K562 (cell line): ENCODE measurements at regions not wholly inside any gene's neighbourhood (a gene's known extent, or its start where the extent isn't known, plus 50 kb on each side); places are given as distances from the start of the nearest gene placed in this dataset.

Source experiments
- ATAC-seq: fragments of 200-7000 bp; cut with Tn5 transposase; 3 replicates; pipeline ENCODE4 v1.9.1; 2020; ENCODE audit warnings: moderate library complexity
- BruUV-seq: library from RNA; stranded (reverse); fragments of 400-500 nt; replicated peaks from 2 replicates; lab custom pipeline; 2021; lab: Mats Ljungman, UMichigan
- CTCF ChIA-PET: fragments of 300-600 bp; formaldehyde crosslinking; extraction: SDS; loops from one replicate; lab custom pipeline; 2021; ENCODE audit warnings: low intra/inter-chr PET ratio; lab: Yijun Ruan, JAX
- POLR2A ChIA-PET: fragments of 300-600, 350-650 bp; sonication (Branson Sonifier 250); formaldehyde crosslinking; extraction: SDS; loops from one replicate; lab custom pipeline; 2021; ENCODE audit warnings: antibody characterized with exemption, inconsistent platforms; lab: Yijun Ruan, JAX
- DNase-seq, 4 experiments: peaks; one replicate each; pipeline versions ENCODE4 v3.0.0 to v3.0.0-alpha.2; 2011 to 2018; ENCODE audit warnings: low spot score in 3 of 4, mixed read lengths in 3 of 4; ENCODE audit errors: extremely low read depth in 1 of 4
- FAIRE-seq: peaks from 2 replicates; lab custom pipeline; 2011; peaks lifted over from hg19 to GRCh38; lab: Jason Lieb, UNC
- H2AFZ ChIP-seq: 2 replicates; pipeline ENCODE4 v1.6.0; 2011; ENCODE audit warnings: low read depth, low read length, control low read depth, inconsistent platforms
- H3K27ac ChIP-seq: fragments of 200-600 bp; 3 replicates; pipeline ENCODE4 v1.8.0; 2011; ENCODE audit warnings: low read depth, mild to moderate bottlenecking, control low read depth, inconsistent platforms, low read length, moderate library complexity, mixed read lengths; ENCODE audit errors: extremely low read depth
- H3K27me3 ChIP-seq, 2 experiments: fragments of 300-600 bp in 1 of 2; 2 replicates in 1 of 2; 3 replicates in 1 of 2; pipeline versions ENCODE4 v1.6.0 to v1.8.0; 2011; ENCODE audit warnings: inconsistent platforms in 2 of 2, low read length in 2 of 2, mild to moderate bottlenecking in 1 of 2, mixed read lengths in 1 of 2, moderate library complexity in 1 of 2; ENCODE audit not compliant: control insufficient read depth in 2 of 2, insufficient read depth in 2 of 2
- H3K36me3 ChIP-seq: fragments of 300-600 bp; 3 replicates; pipeline ENCODE4 v1.8.0; 2011; ENCODE audit warnings: mild to moderate bottlenecking, low read length, inconsistent platforms; ENCODE audit not compliant: control insufficient read depth, insufficient read depth
- H3K4me1 ChIP-seq, 2 experiments: fragments of 200-600 bp in 1 of 2; replicated peaks in 1 of 2; 2 replicates in 1 of 2; 3 replicates in 1 of 2; pipeline versions ENCODE4 v1.5.1 to v1.8.0; 2011; ENCODE audit warnings: inconsistent platforms in 2 of 2, low read length in 2 of 2, mild to moderate bottlenecking in 1 of 2, mixed read lengths in 1 of 2, moderate library complexity in 1 of 2; ENCODE audit not compliant: control insufficient read depth in 2 of 2, insufficient read depth in 2 of 2
- H3K4me2 ChIP-seq: 2 replicates; pipeline ENCODE4 v1.6.1; 2011; ENCODE audit warnings: low read length, control low read depth, inconsistent platforms, mixed read lengths; ENCODE audit not compliant: insufficient read depth
- H3K4me3 ChIP-seq: fragments of 200-600 bp; sonication (generic), shearing (Covaris generic); 2 replicates; pipeline ENCODE4 v1.5.1; 2016; ENCODE audit warnings: control low read depth, inconsistent platforms
- H3K79me2 ChIP-seq: fragments of 200-600 bp; 3 replicates; pipeline ENCODE4 v1.8.0; 2011; ENCODE audit warnings: low read length, inconsistent platforms; ENCODE audit not compliant: control insufficient read depth, insufficient read depth
- H3K9ac ChIP-seq, 2 experiments: 2 replicates each; pipeline versions ENCODE4 v1.6.0 to v1.6.1; 2011; ENCODE audit warnings: low read depth in 2 of 2, low read length in 2 of 2, control low read depth in 1 of 2, inconsistent platforms in 1 of 2, mild to moderate bottlenecking in 1 of 2, mixed read lengths in 1 of 2; ENCODE audit not compliant: insufficient read depth in 1 of 2
- H3K9me1 ChIP-seq: one replicate; pipeline ENCODE4 v1.6.0; 2011; ENCODE audit warnings: inconsistent platforms, mild to moderate bottlenecking, low read length, moderate library complexity; ENCODE audit not compliant: control insufficient read depth, insufficient read depth
- H3K9me3 ChIP-seq: replicated peaks from 2 replicates; pipeline ENCODE4 v1.5.1; 2011; ENCODE audit warnings: low read depth, low read length, inconsistent platforms; ENCODE audit not compliant: control insufficient read depth, insufficient read depth
- H4K20me1 ChIP-seq: replicated peaks from 2 replicates; pipeline ENCODE4 v1.6.1; 2011; ENCODE audit warnings: low read length, inconsistent platforms, mixed read lengths; ENCODE audit not compliant: control insufficient read depth, insufficient read depth
- CHD1 ChIP-seq: fragments of 200-600 bp; sonication (generic); IDR thresholded peaks from one replicate; pipeline ENCODE4 v1.6.1; 2012; ENCODE audit warnings: mild to moderate bottlenecking, moderate library complexity, low read length, inconsistent platforms
- CREB3L1 ChIP-seq: fragments of 450-650 bp; IDR thresholded peaks from 2 replicates; pipeline ENCODE4 v1.6.1; 2014; ENCODE audit warnings: low read depth, mild to moderate bottlenecking, moderate library complexity, borderline replicate concordance
- CUX1 ChIP-seq: fragments of 200-800 bp; sonication (Bioruptor generic); IDR thresholded peaks from 2 replicates; pipeline ENCODE4 v1.6.1; 2016; ENCODE audit warnings: missing genetic modification characterization, missing compliant biosample characterization
- MXI1 ChIP-seq: IDR thresholded peaks from 2 replicates; pipeline ENCODE4 v1.6.1; 2011; ENCODE audit warnings: low read depth, mild to moderate bottlenecking, improper control_type of control experiment, low read length
- NR2C2 ChIP-seq, 2 experiments: fragments of 200-800 bp in 1 of 2; sonication (Bioruptor generic) in 1 of 2; sonication (generic) in 1 of 2; formaldehyde crosslinking in 1 of 2; IDR thresholded peaks; 2 replicates each; pipeline versions ENCODE4 v1.6.1 to v1.8.0; 2016 to 2022; ENCODE audit warnings: mild to moderate bottlenecking in 1 of 2, missing compliant biosample characterization in 1 of 2, missing genetic modification characterization in 1 of 2, missing genetic modification reagents in 1 of 2
- STAT5A ChIP-seq: IDR thresholded peaks from 2 replicates; pipeline ENCODE4 v1.6.1; 2012; ENCODE audit warnings: low read length, inconsistent platforms, borderline replicate concordance
- ZNF263 ChIP-seq: sonication (generic); formaldehyde crosslinking; IDR thresholded peaks from 2 replicates; pipeline ENCODE4 v1.8.0; 2022; ENCODE audit warnings: mild to moderate bottlenecking, missing genetic modification reagents, borderline replicate concordance
- ZNF778 ChIP-seq: fragments of 450-650 bp; formaldehyde crosslinking; IDR thresholded peaks from 2 replicates; pipeline ENCODE4 v1.4.0; 2020; ENCODE audit warnings: mild to moderate bottlenecking, moderate library complexity
- ZSCAN32 ChIP-seq: fragments of 450-650 bp; formaldehyde crosslinking; IDR thresholded peaks from 2 replicates; pipeline ENCODE4 v1.4.0; 2020; ENCODE audit warnings: mild to moderate bottlenecking, moderate library complexity
- in situ Hi-C: fragments of 300-500 bp; cut with MboI; formaldehyde crosslinking; loops from 4 replicates; pipeline ENCODE4 v1.15.0; 2018; ENCODE audit warnings: inconsistent platforms, mixed read lengths
- intact Hi-C: fragments of 100-400 bp; cut with micrococcal nuclease; formaldehyde crosslinking; loops from 2 replicates; pipeline ENCODE4 v1.14.2; 2022
- TF ChIP-seq, protein P1 (sequence below): fragments of 450-650 bp; formaldehyde crosslinking; IDR thresholded peaks from 2 replicates; pipeline ENCODE4 v1.4.0; 2020; ENCODE audit warnings: mild to moderate bottlenecking, mixed read lengths

DNA sequence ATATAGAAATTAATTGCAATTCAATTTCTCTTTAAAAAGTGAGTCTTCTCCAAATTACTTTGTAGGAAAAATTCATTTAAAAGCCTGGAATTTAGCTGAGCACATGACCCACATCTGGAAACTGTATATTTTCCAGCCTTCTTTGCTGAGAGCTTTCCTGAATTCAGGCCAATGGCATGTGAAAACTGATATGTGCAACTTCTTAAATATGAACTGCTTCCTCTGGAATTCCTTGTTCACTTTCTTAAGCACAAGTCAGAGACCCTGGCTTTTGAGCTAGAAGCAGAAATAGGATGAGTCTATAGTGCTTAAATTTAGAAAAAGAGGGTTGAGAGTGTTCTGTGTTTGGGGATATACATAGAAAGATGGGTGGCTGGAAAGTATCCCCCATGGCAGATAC is 365.1 kb upstream of the MTPN start:
- CTCF ChIA-PET, result no interaction called here
- FAIRE-seq, result no peak
- ATAC-seq, result no peak
- Histone ChIP-seq H3K4me3 (no peak overlapping the region), H3K9ac (no peak overlapping the region), H3K36me3 (no peaks in the 10 kb centered on the region), H3K4me1 (no peaks in the 10 kb centered on the region), H3K9me1 (no peaks in the 10 kb centered on the region), H2AFZ (no peak overlapping the region), H3K9me3 (no peaks in the 10 kb centered on the region), H4K20me1 (no peaks in the 10 kb centered on the region), H3K79me2 (no peaks in the 10 kb centered on the region), H3K27me3 (no peaks in the 10 kb centered on the region), H3K4me2 (no peak overlapping the region), H3K27ac (no peak overlapping the region)
- intact Hi-C loops, result no loop called here
- no TSS peak for BruUV-seq
- in situ Hi-C loops, result no loop called here
- no peak for DNase-seq
- POLR2A ChIA-PET, result interaction anchor here (1.2 kb wide), 1 partner anchor 12 kb away, joined by 3 read pairs; no protein-coding TSS in a partner anchor
- TF ChIP-seq, protein P1, sequence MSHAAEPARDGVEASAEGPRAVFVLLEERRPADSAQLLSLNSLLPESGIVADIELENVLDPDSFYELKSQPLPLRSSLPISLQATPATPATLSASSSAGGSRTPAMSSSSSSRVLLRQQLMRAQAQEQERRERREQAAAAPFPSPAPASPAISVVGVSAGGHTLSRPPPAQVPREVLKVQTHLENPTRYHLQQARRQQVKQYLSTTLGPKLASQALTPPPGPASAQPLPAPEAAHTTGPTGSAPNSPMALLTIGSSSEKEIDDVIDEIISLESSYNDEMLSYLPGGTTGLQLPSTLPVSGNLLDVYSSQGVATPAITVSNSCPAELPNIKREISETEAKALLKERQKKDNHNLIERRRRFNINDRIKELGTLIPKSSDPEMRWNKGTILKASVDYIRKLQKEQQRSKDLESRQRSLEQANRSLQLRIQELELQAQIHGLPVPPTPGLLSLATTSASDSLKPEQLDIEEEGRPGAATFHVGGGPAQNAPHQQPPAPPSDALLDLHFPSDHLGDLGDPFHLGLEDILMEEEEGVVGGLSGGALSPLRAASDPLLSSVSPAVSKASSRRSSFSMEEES, result no peak
- TF ChIP-seq CUX1 (CRISPR knock-in tag) (no peak), MXI1 (no peak), ZNF263 (CRISPR knock-in tag) (no peak), ZSCAN32 (CRISPR knock-in tag) (no peak), ZNF778 (no peak), STAT5A (no peak), CHD1 (no peak), CREB3L1 (no peak), NR2C2 (CRISPR knock-in tag; IDR thresholded peaks at IDR 0.05) (no peak), NR2C2 (tag; IDR thresholded peaks at IDR 0.05) (no peak)
